ENCODE measurements at regions not wholly inside any gene's neighbourhood (a gene's known extent, or its start where the extent isn't known, plus 50 kb on each side); places are given as distances from the start of the nearest gene placed in this dataset.

DNA sequence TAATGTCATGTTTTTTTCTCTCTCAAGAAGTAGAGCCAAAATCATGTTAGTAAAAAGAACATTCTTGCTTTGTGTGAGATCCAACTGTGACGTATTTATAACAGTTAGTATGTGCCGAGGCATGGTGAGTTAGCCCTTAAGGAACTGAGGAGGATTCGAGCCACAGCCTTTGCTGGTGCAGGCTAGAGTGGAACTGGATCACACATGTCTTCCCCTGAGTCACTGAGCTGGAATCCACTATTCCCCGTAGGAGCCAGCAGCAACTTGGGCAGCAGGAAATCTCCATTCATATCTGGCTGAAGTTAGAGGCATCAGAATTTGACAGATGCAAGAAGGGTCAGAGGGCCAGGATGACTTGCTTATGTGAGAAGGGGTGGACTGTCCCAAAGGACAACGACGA is 144.6 kb upstream of the KIT start:
- TF ChIP-seq EZH2 (optimal IDR thresholded peaks at IDR 0.05; ENCODE audit: low read depth, low read length): no peak
- TF ChIP-seq, protein P1, sequence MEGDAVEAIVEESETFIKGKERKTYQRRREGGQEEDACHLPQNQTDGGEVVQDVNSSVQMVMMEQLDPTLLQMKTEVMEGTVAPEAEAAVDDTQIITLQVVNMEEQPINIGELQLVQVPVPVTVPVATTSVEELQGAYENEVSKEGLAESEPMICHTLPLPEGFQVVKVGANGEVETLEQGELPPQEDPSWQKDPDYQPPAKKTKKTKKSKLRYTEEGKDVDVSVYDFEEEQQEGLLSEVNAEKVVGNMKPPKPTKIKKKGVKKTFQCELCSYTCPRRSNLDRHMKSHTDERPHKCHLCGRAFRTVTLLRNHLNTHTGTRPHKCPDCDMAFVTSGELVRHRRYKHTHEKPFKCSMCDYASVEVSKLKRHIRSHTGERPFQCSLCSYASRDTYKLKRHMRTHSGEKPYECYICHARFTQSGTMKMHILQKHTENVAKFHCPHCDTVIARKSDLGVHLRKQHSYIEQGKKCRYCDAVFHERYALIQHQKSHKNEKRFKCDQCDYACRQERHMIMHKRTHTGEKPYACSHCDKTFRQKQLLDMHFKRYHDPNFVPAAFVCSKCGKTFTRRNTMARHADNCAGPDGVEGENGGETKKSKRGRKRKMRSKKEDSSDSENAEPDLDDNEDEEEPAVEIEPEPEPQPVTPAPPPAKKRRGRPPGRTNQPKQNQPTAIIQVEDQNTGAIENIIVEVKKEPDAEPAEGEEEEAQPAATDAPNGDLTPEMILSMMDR (IDR thresholded peaks at IDR 0.05; ENCODE audit: low read length): no peak
